ENCODE measurements at regions not wholly inside any gene's neighbourhood (a gene's known extent, or its start where the extent isn't known, plus 50 kb on each side); places are given as distances from the start of the nearest gene placed in this dataset.

DNA sequence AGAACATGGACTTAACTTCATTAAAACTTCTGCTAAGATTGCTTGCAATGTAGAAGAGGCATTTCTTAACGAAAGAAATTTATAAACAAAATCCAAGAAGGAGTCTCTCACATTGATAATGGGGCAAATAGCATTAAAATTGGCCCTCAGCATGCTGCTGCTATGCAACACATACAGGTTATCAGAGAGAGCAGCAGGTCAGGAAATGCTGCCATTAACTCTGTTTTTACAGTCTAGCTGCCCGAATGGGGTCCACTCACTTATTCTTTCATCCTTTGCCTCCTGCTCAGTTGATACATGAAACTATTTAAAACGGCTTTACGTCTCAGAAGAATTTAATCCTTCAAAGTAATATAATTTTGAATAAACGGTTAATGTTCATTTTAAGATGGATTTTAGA lies 620.4 kb downstream of the SLC16A7 start:
- TF ChIP-seq, protein P1, sequence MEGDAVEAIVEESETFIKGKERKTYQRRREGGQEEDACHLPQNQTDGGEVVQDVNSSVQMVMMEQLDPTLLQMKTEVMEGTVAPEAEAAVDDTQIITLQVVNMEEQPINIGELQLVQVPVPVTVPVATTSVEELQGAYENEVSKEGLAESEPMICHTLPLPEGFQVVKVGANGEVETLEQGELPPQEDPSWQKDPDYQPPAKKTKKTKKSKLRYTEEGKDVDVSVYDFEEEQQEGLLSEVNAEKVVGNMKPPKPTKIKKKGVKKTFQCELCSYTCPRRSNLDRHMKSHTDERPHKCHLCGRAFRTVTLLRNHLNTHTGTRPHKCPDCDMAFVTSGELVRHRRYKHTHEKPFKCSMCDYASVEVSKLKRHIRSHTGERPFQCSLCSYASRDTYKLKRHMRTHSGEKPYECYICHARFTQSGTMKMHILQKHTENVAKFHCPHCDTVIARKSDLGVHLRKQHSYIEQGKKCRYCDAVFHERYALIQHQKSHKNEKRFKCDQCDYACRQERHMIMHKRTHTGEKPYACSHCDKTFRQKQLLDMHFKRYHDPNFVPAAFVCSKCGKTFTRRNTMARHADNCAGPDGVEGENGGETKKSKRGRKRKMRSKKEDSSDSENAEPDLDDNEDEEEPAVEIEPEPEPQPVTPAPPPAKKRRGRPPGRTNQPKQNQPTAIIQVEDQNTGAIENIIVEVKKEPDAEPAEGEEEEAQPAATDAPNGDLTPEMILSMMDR (IDR thresholded peaks at IDR 0.05; ENCODE audit: insufficient read depth, missing control alignments), result no peak
- DNase-seq (ENCODE audit: insufficient read length, low spot score), result no peak
- FAIRE-seq, result no peak

DNA sequence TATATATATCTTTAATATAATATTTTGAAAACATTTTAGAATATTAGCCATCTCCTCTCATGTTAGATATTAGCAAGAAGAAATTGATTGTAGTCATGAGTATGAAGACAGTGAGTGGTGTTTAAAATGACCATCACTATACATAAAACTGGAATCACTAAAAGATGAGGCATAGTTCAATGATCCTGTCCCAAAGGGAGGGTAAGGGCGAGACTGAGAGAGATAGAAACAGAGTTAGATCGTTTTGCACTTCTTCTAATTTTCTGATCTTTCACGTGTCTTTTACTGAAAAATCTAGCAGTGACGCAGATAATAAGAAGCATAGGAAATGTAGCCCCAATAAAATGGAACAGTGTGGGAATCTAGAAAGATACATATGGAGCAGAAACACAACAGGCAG lies 627.4 kb downstream of the SLC16A7 start:
- FAIRE-seq, result no peak
- TF ChIP-seq, protein P1 (IDR thresholded peaks at IDR 0.05; ENCODE audit: insufficient read depth, missing control alignments), result no peak
- no peak for DNase-seq (ENCODE audit: insufficient read length, low spot score)

DNA sequence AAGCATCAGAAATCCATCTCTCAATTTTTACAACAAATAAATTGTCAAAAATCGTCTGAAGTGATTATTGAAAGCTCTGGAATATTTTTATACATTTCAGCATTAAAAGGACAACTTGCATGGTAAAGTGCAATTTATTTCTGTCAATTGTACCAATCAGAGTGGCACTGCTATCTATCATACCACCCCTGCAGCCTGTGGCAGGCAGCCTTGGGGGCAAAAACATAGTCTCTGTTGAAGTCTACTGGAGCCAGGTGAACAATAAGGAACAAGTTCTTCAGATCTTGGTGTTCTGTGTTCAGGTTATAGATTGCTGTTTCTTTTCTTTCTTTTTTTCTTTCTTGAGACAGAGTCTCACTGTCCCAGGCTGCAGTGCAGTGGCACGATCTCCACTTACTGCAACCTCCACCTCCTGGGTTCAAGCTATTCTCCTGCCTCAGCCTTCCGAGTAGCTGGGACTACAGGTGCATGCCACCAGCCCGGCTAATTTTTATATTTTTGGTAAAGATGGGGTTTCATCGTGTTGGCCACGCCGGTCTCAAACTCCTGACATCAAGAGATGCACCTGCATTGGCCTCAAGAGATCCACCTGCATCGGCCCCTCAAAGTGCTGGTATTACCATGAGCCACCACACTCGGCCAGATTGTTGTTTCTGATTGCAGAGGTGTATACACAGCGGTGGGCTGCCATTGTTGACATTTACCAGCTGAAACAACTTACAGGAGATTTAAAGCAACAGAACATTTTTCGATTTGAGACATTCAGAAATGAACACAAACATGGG lies 629.6 kb downstream of the SLC16A7 start:
- FAIRE-seq (no peak), DNase-seq (ENCODE audit: insufficient read length, low spot score) (no peak)
- TF ChIP-seq, protein P1 (IDR thresholded peaks at IDR 0.05; ENCODE audit: insufficient read depth, missing control alignments), result no peak

DNA sequence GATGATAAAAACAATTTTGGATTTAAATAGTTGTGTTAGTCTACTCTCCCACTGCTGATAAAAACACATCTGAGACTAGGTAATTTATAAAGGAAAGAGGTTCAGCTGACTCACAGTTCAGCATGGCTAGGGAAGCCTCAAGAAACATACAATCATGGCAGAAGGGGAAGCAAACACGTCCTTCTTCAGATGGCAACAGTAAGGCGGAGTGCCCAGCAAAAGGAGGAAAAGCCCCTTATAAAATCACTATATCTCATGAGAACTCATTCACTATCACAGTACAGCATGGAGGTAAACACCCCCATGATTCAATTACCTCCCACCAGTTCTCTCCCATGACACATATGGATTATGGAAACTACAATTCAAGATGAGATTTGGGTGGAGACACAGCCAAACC lies 632.1 kb downstream of the SLC16A7 start:
- FAIRE-seq (no peak), DNase-seq (ENCODE audit: insufficient read length, low spot score) (no peak)
- TF ChIP-seq, protein P1 (IDR thresholded peaks at IDR 0.05; ENCODE audit: insufficient read depth, missing control alignments), result no peak

DNA sequence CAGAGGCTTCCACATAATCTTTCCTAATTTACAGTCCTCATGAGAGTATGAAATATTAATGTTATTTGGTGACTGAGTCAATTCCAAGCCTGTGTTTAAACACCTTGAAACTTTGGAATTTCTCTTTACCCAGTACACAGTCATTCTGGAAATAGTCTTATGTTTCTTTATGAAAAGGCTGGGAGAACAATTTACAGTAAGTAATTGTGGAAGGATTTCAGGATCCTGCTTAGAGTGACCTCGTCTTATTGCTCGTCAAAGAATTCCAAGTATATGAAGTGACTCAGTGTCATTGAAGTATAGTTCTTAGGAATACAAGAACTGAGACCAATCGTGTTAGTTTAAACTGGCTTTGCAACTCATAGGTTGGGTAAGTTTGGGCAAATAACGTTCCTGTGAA lies 634.2 kb downstream of the SLC16A7 start:
- FAIRE-seq (no peak), DNase-seq (ENCODE audit: insufficient read length, low spot score) (no peak)
- TF ChIP-seq, protein P1 (IDR thresholded peaks at IDR 0.05; ENCODE audit: insufficient read depth, missing control alignments), result no peak

DNA sequence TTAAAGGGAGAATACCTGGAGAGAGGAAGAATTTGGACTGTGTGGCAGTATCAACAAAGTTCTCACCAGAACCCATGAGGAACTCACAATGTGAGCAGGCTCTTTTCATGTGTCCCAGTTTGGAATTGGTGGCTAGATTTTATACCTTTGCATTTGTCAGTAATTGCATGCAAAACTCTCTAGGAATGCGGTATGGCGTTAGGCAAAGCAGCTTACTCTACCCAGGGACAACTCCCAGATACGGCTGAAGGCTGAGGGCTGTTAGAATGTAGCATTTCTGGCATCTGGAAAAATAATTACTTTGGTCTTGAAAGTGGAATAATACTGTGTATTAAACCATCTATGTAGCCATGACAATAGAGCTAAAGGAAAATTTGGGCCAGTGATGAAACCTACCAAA lies 635.5 kb downstream of the SLC16A7 start:
- DNase-seq (ENCODE audit: insufficient read length, low spot score), result no peak
- TF ChIP-seq, protein P1 (IDR thresholded peaks at IDR 0.05; ENCODE audit: insufficient read depth, missing control alignments), result no peak
- no peak for FAIRE-seq
